GM12878 (cell line): ENCODE measurements at regions not wholly inside any gene's neighbourhood (a gene's known extent, or its start where the extent isn't known, plus 50 kb on each side); places are given as distances from the start of the nearest gene placed in this dataset.

Experiments used
- ATAC-seq: fragments of 200-7000 bp; cut with Tn5 transposase; 3 replicates; pipeline ENCODE4 v1.9.1; 2020; ENCODE audit warnings: mild to moderate bottlenecking, moderate library complexity
- BruUV-seq: library from RNA; stranded (reverse); fragments of 400-500 nt; replicated peaks from 2 replicates; lab custom pipeline; 2021; lab: Mats Ljungman, UMichigan
- CTCF ChIA-PET: fragments of 300-600 bp; sonication (Branson Sonifier 250); formaldehyde crosslinking; extraction: SDS; loops from one replicate; lab custom pipeline; 2021; ENCODE audit warnings: inconsistent platforms; lab: Yijun Ruan, JAX
- POLR2A ChIA-PET: fragments of 350-600 bp; formaldehyde crosslinking; extraction: SDS; loops from one replicate; lab custom pipeline; 2021; ENCODE audit warnings: inconsistent platforms; lab: Charles Lee
- RAD21 ChIA-PET: fragments of 300-600 bp; sonication (Branson Sonifier 250); formaldehyde crosslinking; loops from one replicate; lab custom pipeline; 2023; ENCODE audit warnings: antibody characterized with exemption; ENCODE audit not compliant: unreplicated experiment; lab: Charles Lee
- SMC1A ChIA-PET: fragments of 300-600 bp; sonication (Branson Sonifier 250); formaldehyde crosslinking; loops from one replicate; lab custom pipeline; 2023; ENCODE audit not compliant: unreplicated experiment, uncharacterized antibody; lab: Charles Lee
- DNase-seq: peaks from one replicate; pipeline ENCODE4 v3.0.0-alpha.2; 2011; ENCODE audit warnings: low read depth, low spot score
- FAIRE-seq: peaks from 3 replicates; lab custom pipeline; 2011; peaks lifted over from hg19 to GRCh38; lab: Jason Lieb, UNC
- H2AFZ ChIP-seq: 2 replicates; pipeline ENCODE4 v1.6.0; 2011; ENCODE audit warnings: low read depth, low read length, control low read depth; ENCODE audit not compliant: control insufficient read depth
- H3K27ac ChIP-seq: 2 replicates; pipeline ENCODE4 v1.5.1; 2011; ENCODE audit warnings: control low read depth; ENCODE audit not compliant: control insufficient read depth, insufficient read depth
- H3K27me3 ChIP-seq, 2 experiments: replicated peaks in 1 of 2; 2 replicates each; pipeline versions ENCODE4 v1.6.0 to v1.6.1; 2011; ENCODE audit warnings: low read length in 1 of 2; ENCODE audit not compliant: control insufficient read depth in 2 of 2, insufficient read depth in 2 of 2
- H3K36me3 ChIP-seq, 2 experiments: 2 replicates each; pipeline ENCODE4 v1.5.1; 2011; ENCODE audit warnings: low read length in 1 of 2; ENCODE audit not compliant: control insufficient read depth in 2 of 2, insufficient read depth in 2 of 2
- H3K4me1 ChIP-seq: 2 replicates; pipeline ENCODE4 v1.6.1; 2011; ENCODE audit warnings: mild to moderate bottlenecking, low read length, moderate library complexity, mixed read lengths; ENCODE audit not compliant: control insufficient read depth, insufficient read depth
- H3K4me2 ChIP-seq: 2 replicates; pipeline ENCODE4 v1.6.0; 2011; ENCODE audit warnings: control low read depth; ENCODE audit not compliant: control insufficient read depth, insufficient read depth
- H3K4me3 ChIP-seq: fragments of 200-600 bp; sonication (generic); 2 replicates; pipeline ENCODE4 v1.5.1; 2016
- H3K79me2 ChIP-seq: 2 replicates; pipeline ENCODE4 v1.6.0; 2011; ENCODE audit warnings: low read length; ENCODE audit not compliant: control insufficient read depth, insufficient read depth
- H3K9ac ChIP-seq: 2 replicates; pipeline ENCODE4 v1.8.0; 2011; ENCODE audit warnings: low read length, control low read depth, mixed read lengths; ENCODE audit not compliant: control insufficient read depth, insufficient read depth
- H3K9me3 ChIP-seq: replicated peaks from 3 replicates; pipeline ENCODE4 v1.5.1; 2011; ENCODE audit warnings: mild to moderate bottlenecking, low read length; ENCODE audit not compliant: control insufficient read depth, insufficient read depth
- H4K20me1 ChIP-seq: 2 replicates; pipeline ENCODE4 v1.6.0; 2011; ENCODE audit not compliant: control insufficient read depth, insufficient read depth
- CHD4 ChIP-seq: fragments of 200-600 bp; sonication (generic); IDR thresholded peaks from 2 replicates; pipeline ENCODE4 v1.6.1; 2016; ENCODE audit warnings: mild to moderate bottlenecking
- DPF2 ChIP-seq: fragments of 450-650 bp; IDR thresholded peaks from 2 replicates; pipeline ENCODE4 v1.6.1; 2017; ENCODE audit warnings: mild to moderate bottlenecking
- HDGF ChIP-seq: fragments of 450-650 bp; IDR thresholded peaks from 2 replicates; pipeline ENCODE4 v1.6.1; 2016; ENCODE audit warnings: antibody characterized with exemption
- KDM1A ChIP-seq: fragments of 200-600 bp; sonication (generic); IDR thresholded peaks from 2 replicates; pipeline ENCODE4 v1.6.1; 2016; ENCODE audit warnings: borderline replicate concordance
- MYC ChIP-seq: IDR thresholded peaks from 2 replicates; pipeline ENCODE4 v1.6.1; 2011; ENCODE audit warnings: mild to moderate bottlenecking, low read length, moderate library complexity, inconsistent platforms; ENCODE audit not compliant: insufficient read depth, insufficient replicate concordance, insufficient read length, severe bottlenecking
- NFXL1 ChIP-seq: fragments of 450-650 bp; IDR thresholded peaks from 2 replicates; pipeline ENCODE4 v1.6.1; 2017; ENCODE audit warnings: antibody characterized with exemption, mild to moderate bottlenecking, borderline replicate concordance
- NFYA ChIP-seq: IDR thresholded peaks from 2 replicates; pipeline ENCODE4 v1.6.1; 2011; ENCODE audit warnings: low read depth, mild to moderate bottlenecking, low read length, improper control_type of control experiment, borderline replicate concordance
- NFYB ChIP-seq: IDR thresholded peaks from 2 replicates; pipeline ENCODE4 v1.6.1; 2011; ENCODE audit warnings: low read depth, mild to moderate bottlenecking, low read length, improper control_type of control experiment, moderate library complexity; ENCODE audit not compliant: insufficient read depth
- NR2C2 ChIP-seq: IDR thresholded peaks from 2 replicates; pipeline ENCODE4 v1.6.1; 2011; ENCODE audit warnings: borderline replicate concordance, low read depth; ENCODE audit not compliant: control insufficient read depth, insufficient read length
- POU2F2 ChIP-seq: IDR thresholded peaks from 3 replicates; pipeline ENCODE4 v1.6.1; 2011; ENCODE audit warnings: low read depth, mild to moderate bottlenecking, low read length, borderline replicate concordance
- SUZ12 ChIP-seq: fragments of 200-600 bp; sonication (generic); IDR thresholded peaks from one replicate; pipeline ENCODE4 v1.6.1; 2018; ENCODE audit warnings: antibody characterized with exemption, mild to moderate bottlenecking; ENCODE audit not compliant: unreplicated experiment
- WGBS: methylation state at CpG from one replicate; pipeline ENCODE4 v1.1.6; 2016; ENCODE audit warnings: low lambda C conversion rate; ENCODE audit not compliant: insufficient replicate concordance, insufficient coverage; ENCODE audit errors: missing lambda C conversion rate; 5-methylcytosine and 5-hydroxymethylcytosine counted together
- in situ Hi-C: fragments of 300-500 bp; cut with MboI; formaldehyde crosslinking; loops from 9 replicates; pipeline ENCODE4 v1.14.3; 2018; ENCODE audit warnings: mixed read lengths
- intact Hi-C: fragments of 100-400 bp; cut with micrococcal nuclease; formaldehyde crosslinking; loops from one replicate; pipeline ENCODE4 v1.14.2; 2022; ENCODE audit not compliant: unreplicated experiment
- TF ChIP-seq, protein P1 (sequence below): fragments of 450-650 bp; IDR thresholded peaks from 2 replicates; pipeline ENCODE4 v1.6.1; 2017; ENCODE audit warnings: mild to moderate bottlenecking, low read depth, inconsistent platforms; ENCODE audit not compliant: poor library complexity, severe bottlenecking
- TF ChIP-seq, protein P2 (sequence below): fragments of 450-650 bp; IDR thresholded peaks from 2 replicates; pipeline ENCODE4 v1.6.1; 2018; ENCODE audit warnings: mild to moderate bottlenecking, low read depth, moderate library complexity; ENCODE audit not compliant: partially characterized antibody
- TF ChIP-seq, protein P3 (sequence below): IDR thresholded peaks from 2 replicates; pipeline ENCODE4 v1.6.1; 2011; ENCODE audit warnings: low read depth, low read length, improper control_type of control experiment, borderline replicate concordance

DNA sequence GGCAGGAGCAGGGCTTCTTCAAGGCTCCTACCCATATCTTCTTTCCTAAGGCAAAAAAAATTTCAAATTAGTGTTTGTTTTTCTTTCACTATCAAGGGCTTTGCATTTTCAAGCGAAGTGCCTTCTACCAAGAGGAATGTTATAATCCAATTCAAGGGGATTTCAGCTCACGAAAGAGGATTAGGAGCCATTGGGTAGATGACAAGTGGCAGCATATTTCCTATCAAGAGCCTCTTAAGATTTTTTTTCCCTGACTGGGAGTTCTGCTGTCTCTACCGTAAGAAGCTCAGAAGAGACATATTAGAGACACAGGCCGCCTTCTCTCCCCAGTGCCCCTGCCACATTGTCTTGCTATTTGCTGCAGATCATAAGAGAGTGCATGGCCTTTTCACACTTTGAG, 55.9 kb upstream of the BMAL1 start:
- ATAC-seq: no peak
- WGBS: 41% methylated on average over 4 of the region's 4 CpGs
- no peak for DNase-seq
- H3K36me3 ChIP-seq: no peaks in the 10 kb centered on the region
- no peaks in the 10 kb centered on the region for H3K9me3 ChIP-seq
- in situ Hi-C loops (no loop called here), intact Hi-C loops (no loop called here)
- no peaks in the 10 kb centered on the region for H3K4me1 ChIP-seq
- no peaks in the 10 kb centered on the region for H4K20me1 ChIP-seq
- POLR2A ChIA-PET: no interaction called here
- no peak overlapping the region for H3K9ac ChIP-seq
- FAIRE-seq: no peak
- RAD21 ChIA-PET: interaction anchor here (0.5 kb wide), 1 partner anchor 260 kb away, joined by 3 read pairs; no protein-coding TSS in a partner anchor
- no peak overlapping the region for H3K27ac ChIP-seq
- no peak overlapping the region for H3K4me2 ChIP-seq
- CTCF ChIA-PET: interaction anchor here (1.3 to 1.5 kb wide), 2 partner anchors 9 to 17 kb away, joined by 4 read pairs; no protein-coding TSS in a partner anchor
- SMC1A ChIA-PET: no interaction called here
- H3K4me3 ChIP-seq: no peak overlapping the region
- H2AFZ ChIP-seq: no peak overlapping the region
- H3K79me2 ChIP-seq: no peaks in the 10 kb centered on the region
- no TSS peak for BruUV-seq
- H3K27me3 ChIP-seq: no peaks in the 10 kb centered on the region; a peak in 1 of 4 replicates
- TF ChIP-seq HDGF: no peak
- TF ChIP-seq, protein P1, sequence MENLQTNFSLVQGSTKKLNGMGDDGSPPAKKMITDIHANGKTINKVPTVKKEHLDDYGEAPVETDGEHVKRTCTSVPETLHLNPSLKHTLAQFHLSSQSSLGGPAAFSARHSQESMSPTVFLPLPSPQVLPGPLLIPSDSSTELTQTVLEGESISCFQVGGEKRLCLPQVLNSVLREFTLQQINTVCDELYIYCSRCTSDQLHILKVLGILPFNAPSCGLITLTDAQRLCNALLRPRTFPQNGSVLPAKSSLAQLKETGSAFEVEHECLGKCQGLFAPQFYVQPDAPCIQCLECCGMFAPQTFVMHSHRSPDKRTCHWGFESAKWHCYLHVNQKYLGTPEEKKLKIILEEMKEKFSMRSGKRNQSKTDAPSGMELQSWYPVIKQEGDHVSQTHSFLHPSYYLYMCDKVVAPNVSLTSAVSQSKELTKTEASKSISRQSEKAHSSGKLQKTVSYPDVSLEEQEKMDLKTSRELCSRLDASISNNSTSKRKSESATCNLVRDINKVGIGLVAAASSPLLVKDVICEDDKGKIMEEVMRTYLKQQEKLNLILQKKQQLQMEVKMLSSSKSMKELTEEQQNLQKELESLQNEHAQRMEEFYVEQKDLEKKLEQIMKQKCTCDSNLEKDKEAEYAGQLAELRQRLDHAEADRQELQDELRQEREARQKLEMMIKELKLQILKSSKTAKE: no peak
- no peak for TF ChIP-seq NR2C2
- TF ChIP-seq, protein P2, sequence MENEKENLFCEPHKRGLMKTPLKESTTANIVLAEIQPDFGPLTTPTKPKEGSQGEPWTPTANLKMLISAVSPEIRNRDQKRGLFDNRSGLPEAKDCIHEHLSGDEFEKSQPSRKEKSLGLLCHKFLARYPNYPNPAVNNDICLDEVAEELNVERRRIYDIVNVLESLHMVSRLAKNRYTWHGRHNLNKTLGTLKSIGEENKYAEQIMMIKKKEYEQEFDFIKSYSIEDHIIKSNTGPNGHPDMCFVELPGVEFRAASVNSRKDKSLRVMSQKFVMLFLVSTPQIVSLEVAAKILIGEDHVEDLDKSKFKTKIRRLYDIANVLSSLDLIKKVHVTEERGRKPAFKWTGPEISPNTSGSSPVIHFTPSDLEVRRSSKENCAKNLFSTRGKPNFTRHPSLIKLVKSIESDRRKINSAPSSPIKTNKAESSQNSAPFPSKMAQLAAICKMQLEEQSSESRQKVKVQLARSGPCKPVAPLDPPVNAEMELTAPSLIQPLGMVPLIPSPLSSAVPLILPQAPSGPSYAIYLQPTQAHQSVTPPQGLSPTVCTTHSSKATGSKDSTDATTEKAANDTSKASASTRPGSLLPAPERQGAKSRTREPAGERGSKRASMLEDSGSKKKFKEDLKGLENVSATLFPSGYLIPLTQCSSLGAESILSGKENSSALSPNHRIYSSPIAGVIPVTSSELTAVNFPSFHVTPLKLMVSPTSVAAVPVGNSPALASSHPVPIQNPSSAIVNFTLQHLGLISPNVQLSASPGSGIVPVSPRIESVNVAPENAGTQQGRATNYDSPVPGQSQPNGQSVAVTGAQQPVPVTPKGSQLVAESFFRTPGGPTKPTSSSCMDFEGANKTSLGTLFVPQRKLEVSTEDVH: no peak
- TF ChIP-seq NFYB: no peak
- TF ChIP-seq SUZ12: no peak
- no peak for TF ChIP-seq NFXL1
- no peak for TF ChIP-seq CHD4
- no peak for TF ChIP-seq DPF2
- no peak for TF ChIP-seq NFYA
- TF ChIP-seq, protein P3, sequence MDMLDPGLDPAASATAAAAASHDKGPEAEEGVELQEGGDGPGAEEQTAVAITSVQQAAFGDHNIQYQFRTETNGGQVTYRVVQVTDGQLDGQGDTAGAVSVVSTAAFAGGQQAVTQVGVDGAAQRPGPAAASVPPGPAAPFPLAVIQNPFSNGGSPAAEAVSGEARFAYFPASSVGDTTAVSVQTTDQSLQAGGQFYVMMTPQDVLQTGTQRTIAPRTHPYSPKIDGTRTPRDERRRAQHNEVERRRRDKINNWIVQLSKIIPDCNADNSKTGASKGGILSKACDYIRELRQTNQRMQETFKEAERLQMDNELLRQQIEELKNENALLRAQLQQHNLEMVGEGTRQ: no peak
- no peak for TF ChIP-seq KDM1A
- no peak for TF ChIP-seq POU2F2
- TF ChIP-seq MYC: no peak
